ENCODE measurements at regions not wholly inside any gene's neighbourhood (a gene's known extent, or its start where the extent isn't known, plus 50 kb on each side); places are given as distances from the start of the nearest gene placed in this dataset.

DNA sequence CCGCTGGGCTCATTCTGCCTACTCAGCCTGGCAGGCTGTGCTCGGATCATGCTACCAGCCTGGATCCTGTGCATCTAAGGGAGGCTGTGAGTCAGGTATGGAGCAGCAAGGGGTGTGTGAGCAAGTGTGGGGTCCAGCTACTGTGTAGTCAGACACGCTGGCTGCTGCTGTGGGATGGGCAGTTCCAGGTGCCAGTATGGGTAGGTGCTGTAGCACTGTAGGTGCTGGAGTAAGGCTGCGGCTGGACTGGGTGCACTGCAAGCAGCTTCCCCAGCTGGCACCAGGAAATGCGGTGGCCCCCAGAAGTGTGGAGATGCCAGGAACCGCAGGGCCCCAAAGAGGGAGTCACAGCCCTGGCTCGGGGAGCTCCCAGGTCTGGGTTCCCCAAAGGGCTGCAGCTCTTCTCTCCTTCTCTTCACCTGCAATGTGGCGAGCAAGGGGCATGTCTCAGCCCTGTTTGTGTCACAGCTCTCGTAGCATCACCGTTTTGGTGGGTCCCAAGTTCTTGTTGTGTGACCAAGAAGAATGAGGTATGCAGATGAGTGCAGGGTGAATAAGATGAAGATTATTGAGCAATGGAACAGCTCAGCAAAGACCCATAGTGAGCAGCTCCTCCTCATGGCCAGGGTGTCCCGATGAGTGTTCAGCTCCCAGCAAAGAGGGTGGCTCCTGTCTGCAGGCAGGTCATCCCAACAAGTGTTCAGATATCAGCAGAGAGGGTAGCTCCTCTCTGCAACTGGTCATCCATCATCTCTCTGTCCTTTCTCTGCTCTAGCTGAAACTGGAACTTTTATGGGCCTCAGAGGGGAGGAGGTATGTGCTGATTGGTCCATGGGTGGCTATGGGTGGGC, 462.9 kb downstream of the TBC1D22A start:
- TF ChIP-seq, protein P1, sequence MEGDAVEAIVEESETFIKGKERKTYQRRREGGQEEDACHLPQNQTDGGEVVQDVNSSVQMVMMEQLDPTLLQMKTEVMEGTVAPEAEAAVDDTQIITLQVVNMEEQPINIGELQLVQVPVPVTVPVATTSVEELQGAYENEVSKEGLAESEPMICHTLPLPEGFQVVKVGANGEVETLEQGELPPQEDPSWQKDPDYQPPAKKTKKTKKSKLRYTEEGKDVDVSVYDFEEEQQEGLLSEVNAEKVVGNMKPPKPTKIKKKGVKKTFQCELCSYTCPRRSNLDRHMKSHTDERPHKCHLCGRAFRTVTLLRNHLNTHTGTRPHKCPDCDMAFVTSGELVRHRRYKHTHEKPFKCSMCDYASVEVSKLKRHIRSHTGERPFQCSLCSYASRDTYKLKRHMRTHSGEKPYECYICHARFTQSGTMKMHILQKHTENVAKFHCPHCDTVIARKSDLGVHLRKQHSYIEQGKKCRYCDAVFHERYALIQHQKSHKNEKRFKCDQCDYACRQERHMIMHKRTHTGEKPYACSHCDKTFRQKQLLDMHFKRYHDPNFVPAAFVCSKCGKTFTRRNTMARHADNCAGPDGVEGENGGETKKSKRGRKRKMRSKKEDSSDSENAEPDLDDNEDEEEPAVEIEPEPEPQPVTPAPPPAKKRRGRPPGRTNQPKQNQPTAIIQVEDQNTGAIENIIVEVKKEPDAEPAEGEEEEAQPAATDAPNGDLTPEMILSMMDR (IDR thresholded peaks at IDR 0.05; ENCODE audit: low read length): no peak
- no peak for TF ChIP-seq EZH2phosphoT487 (IDR thresholded peaks at IDR 0.05; ENCODE audit: low read length)

All from MM.1S (cell line).